ENCODE measurements at regions not wholly inside any gene's neighbourhood (a gene's known extent, or its start where the extent isn't known, plus 50 kb on each side); places are given as distances from the start of the nearest gene placed in this dataset.
A peak's percentile ranks its signal among the peaks of the same experiment; 100 is the strongest.

DNA sequence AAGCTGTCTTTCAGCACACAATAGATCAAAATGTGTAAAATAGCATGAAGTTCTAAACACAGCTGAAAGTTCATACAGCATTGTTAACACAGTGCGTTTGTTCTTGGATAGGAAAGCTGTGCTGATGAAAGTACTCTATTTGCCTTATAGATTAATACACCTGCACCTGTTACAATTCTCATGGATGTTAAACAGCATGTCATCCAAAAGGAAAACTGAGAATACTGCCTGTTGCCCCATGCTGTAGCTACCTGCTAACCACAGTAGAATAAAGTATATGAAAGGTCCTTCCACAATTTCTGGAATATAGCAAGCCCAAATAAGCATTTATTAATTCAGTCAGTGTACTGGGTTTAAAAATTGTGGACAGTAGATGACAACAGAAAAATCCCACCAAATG, 166.7 kb upstream of the DTNA start:
- no peak for TF ChIP-seq SOX13 (IDR thresholded peaks at IDR 0.05)
- peak in 1 of 2 experiments; percentile 22; a peak in 1 of 4 replicates for TF ChIP-seq SOX13 (CRISPR knock-in tag; conservative IDR thresholded peaks at IDR 0.05 in 1 of 2, IDR thresholded peaks at IDR 0.05 in 1 of 2)
- TF ChIP-seq ZNF556 (CRISPR knock-in tag; IDR thresholded peaks at IDR 0.05; ENCODE audit: borderline replicate concordance), result no peak
- FAIRE-seq (no peak), ATAC-seq (peak; percentile 41; the same call in 2 of the 3 replicates), DNase-seq (ENCODE audit: low spot score) (peak; percentile 29)
- no peaks in the 10 kb centered on the region for H3K9me3 ChIP-seq (ENCODE audit: low read length)
- no peaks in the 10 kb centered on the region for H3K27me3 ChIP-seq (ENCODE audit: control insufficient read depth in 1 of 2, insufficient read depth in 2 of 2, low read length in 2 of 2)
- no peaks in the 10 kb centered on the region for H3K79me2 ChIP-seq (ENCODE audit: insufficient read depth, low read length)
- no peaks in the 10 kb centered on the region for H4K20me1 ChIP-seq (ENCODE audit: insufficient read depth, low read length)
- no peak overlapping the region for H2AFZ ChIP-seq (ENCODE audit: low read length)
- CTCF ChIA-PET (ENCODE audit: low intra/inter-chr PET ratio, low total read pairs), result no interaction called here
- no TSS peak for BruUV-seq (replicated peaks)
- WGBS (ENCODE audit: low lambda C conversion rate), result 76% methylated on average over 1 of the region's 1 CpG
- in situ Hi-C loops (cut with HindIII; ENCODE audit: extremely low pct_ligation_motif_present, low pct_unique_long_range_greater_than_20kb), result no loop called here
- no peaks in the 10 kb centered on the region for H3K36me3 ChIP-seq (replicated peaks in 1 of 2; ENCODE audit: control insufficient read depth in 1 of 2, insufficient read depth in 2 of 2, low read length in 2 of 2)
- POLR2A ChIA-PET, result no interaction called here
- no peak overlapping the region for H3K9ac ChIP-seq (ENCODE audit: insufficient read depth, low read depth, low read length)
- H3K27ac ChIP-seq (ENCODE audit: extremely low read length, insufficient read depth, low read length), result no peak overlapping the region
- no peak overlapping the region for H3K4me2 ChIP-seq (ENCODE audit: low read depth, low read length)
- intact Hi-C loops (cut with micrococcal nuclease; ENCODE audit: unreplicated experiment), result no loop called here
- no peak overlapping the region for H3K4me3 ChIP-seq (replicated peaks in 1 of 3; ENCODE audit: insufficient read depth in 1 of 3, low read depth in 2 of 3, low read length in 3 of 3)
- H3K4me1 ChIP-seq (ENCODE audit: insufficient read depth, low read length), result no peaks in the 10 kb centered on the region

DNA sequence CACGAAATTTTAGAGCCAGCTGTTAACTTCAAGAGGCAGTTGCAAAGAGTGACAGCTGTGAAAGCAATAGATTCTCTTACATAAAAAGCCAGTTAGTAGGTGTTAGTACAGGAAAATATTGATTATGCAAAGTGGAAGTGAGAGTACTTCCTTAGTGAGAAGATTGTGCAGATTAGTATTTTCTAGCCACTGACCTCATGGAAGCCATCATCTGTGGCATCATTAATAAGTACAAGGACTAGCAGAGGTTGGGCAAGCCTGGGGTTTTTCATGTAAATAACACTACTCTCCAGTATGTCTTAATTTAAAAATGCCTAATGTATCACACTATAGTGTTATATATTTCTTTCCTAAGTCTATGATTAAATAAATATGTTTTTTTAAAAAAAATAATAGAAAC, 166.2 kb upstream of the DTNA start:
- intact Hi-C loops (cut with micrococcal nuclease; ENCODE audit: unreplicated experiment), result no loop called here
- no peaks in the 10 kb centered on the region for H3K27me3 ChIP-seq (ENCODE audit: control insufficient read depth in 1 of 2, insufficient read depth in 2 of 2, low read length in 2 of 2)
- ChIA-PET POLR2A (no interaction called here), CTCF (ENCODE audit: low intra/inter-chr PET ratio, low total read pairs) (no interaction called here)
- no peaks in the 10 kb centered on the region for H3K36me3 ChIP-seq (replicated peaks in 1 of 2; ENCODE audit: control insufficient read depth in 1 of 2, insufficient read depth in 2 of 2, low read length in 2 of 2)
- DNase-seq (ENCODE audit: low spot score), result no peak
- no peaks in the 10 kb centered on the region for H4K20me1 ChIP-seq (ENCODE audit: insufficient read depth, low read length)
- FAIRE-seq, result no peak
- ATAC-seq, result no peak
- BruUV-seq (replicated peaks), result no TSS peak
- no peak overlapping the region for H3K27ac ChIP-seq (ENCODE audit: extremely low read length, insufficient read depth, low read length)
- WGBS (ENCODE audit: low lambda C conversion rate), result 69% methylated on average over 1 of the region's 1 CpG
- H3K4me3 ChIP-seq (replicated peaks in 1 of 3; ENCODE audit: insufficient read depth in 1 of 3, low read depth in 2 of 3, low read length in 3 of 3), result no peak overlapping the region
- no peaks in the 10 kb centered on the region for H3K9me3 ChIP-seq (ENCODE audit: low read length)
- H2AFZ ChIP-seq (ENCODE audit: low read length), result no peak overlapping the region
- no peaks in the 10 kb centered on the region for H3K4me1 ChIP-seq (ENCODE audit: insufficient read depth, low read length)
- no peak overlapping the region for H3K9ac ChIP-seq (ENCODE audit: insufficient read depth, low read depth, low read length)
- in situ Hi-C loops (cut with HindIII; ENCODE audit: extremely low pct_ligation_motif_present, low pct_unique_long_range_greater_than_20kb), result no loop called here
- no peaks in the 10 kb centered on the region for H3K79me2 ChIP-seq (ENCODE audit: insufficient read depth, low read length)
- H3K4me2 ChIP-seq (ENCODE audit: low read depth, low read length), result no peak overlapping the region
- TF ChIP-seq PRPF4 (IDR thresholded peaks at IDR 0.05; ENCODE audit: low read depth, low read length, poor library complexity, severe bottlenecking) (no peak), ZNF180 (CRISPR knock-in tag; IDR thresholded peaks at IDR 0.05; ENCODE audit: borderline replicate concordance, low read depth) (no peak), PHB2 (IDR thresholded peaks at IDR 0.05; ENCODE audit: partially characterized antibody) (no peak), ZNF772 (CRISPR knock-in tag; IDR thresholded peaks at IDR 0.05) (no peak), FOXM1 (CRISPR knock-in tag; IDR thresholded peaks at IDR 0.05) (no peak), ZNF7 (CRISPR knock-in tag; IDR thresholded peaks at IDR 0.05) (no peak), ZNF674 (CRISPR knock-in tag; IDR thresholded peaks at IDR 0.05; ENCODE audit: low read depth) (no peak), ZNF354B (CRISPR knock-in tag; IDR thresholded peaks at IDR 0.05) (no peak), TCF7 (IDR thresholded peaks at IDR 0.05; ENCODE audit: low read depth) (no peak), ZNF879 (CRISPR knock-in tag; IDR thresholded peaks at IDR 0.05) (no peak), IKZF1 (IDR thresholded peaks at IDR 0.05) (no peak), ZNF329 (CRISPR knock-in tag; IDR thresholded peaks at IDR 0.05; ENCODE audit: low read depth) (no peak)
- TF ChIP-seq, protein P1, sequence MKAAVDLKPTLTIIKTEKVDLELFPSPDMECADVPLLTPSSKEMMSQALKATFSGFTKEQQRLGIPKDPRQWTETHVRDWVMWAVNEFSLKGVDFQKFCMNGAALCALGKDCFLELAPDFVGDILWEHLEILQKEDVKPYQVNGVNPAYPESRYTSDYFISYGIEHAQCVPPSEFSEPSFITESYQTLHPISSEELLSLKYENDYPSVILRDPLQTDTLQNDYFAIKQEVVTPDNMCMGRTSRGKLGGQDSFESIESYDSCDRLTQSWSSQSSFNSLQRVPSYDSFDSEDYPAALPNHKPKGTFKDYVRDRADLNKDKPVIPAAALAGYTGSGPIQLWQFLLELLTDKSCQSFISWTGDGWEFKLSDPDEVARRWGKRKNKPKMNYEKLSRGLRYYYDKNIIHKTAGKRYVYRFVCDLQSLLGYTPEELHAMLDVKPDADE (CRISPR knock-in tag; IDR thresholded peaks at IDR 0.05), result no peak
- TF ChIP-seq, protein P2, sequence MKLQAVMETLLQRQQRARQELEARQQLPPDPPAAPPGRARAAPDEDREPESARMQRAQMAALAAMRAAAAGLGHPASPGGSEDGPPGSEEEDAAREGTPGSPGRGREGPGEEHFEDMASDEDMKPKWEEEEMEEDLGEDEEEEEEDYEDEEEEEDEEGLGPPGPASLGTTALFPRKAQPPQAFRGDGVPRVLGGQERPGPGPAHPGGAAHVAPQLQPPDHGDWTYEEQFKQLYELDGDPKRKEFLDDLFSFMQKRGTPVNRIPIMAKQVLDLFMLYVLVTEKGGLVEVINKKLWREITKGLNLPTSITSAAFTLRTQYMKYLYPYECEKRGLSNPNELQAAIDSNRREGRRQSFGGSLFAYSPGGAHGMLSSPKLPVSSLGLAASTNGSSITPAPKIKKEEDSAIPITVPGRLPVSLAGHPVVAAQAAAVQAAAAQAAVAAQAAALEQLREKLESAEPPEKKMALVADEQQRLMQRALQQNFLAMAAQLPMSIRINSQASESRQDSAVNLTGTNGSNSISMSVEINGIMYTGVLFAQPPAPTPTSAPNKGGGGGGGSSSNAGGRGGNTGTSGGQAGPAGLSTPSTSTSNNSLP (IDR thresholded peaks at IDR 0.05; ENCODE audit: low read depth, low read length), result no peak
- TF ChIP-seq, protein P3, sequence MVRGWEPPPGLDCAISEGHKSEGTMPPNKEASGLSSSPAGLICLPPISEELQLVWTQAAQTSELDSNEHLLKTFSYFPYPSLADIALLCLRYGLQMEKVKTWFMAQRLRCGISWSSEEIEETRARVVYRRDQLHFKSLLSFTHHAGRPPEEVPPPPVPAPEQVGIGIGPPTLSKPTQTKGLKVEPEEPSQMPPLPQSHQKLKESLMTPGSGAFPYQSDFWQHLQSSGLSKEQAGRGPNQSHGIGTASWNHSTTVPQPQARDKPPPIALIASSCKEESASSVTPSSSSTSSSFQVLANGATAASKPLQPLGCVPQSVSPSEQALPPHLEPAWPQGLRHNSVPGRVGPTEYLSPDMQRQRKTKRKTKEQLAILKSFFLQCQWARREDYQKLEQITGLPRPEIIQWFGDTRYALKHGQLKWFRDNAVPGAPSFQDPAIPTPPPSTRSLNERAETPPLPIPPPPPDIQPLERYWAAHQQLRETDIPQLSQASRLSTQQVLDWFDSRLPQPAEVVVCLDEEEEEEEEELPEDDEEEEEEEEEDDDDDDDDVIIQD (CRISPR knock-in tag; IDR thresholded peaks at IDR 0.05; ENCODE audit: low read depth), result no peak
